K562 (cell line): ENCODE measurements at regions not wholly inside any gene's neighbourhood (a gene's known extent, or its start where the extent isn't known, plus 50 kb on each side); places are given as distances from the start of the nearest gene placed in this dataset.

Experiments used
- ATAC-seq: fragments of 200-7000 bp; cut with Tn5 transposase; 3 replicates; pipeline ENCODE4 v1.9.1; 2020; ENCODE audit warnings: moderate library complexity
- BruUV-seq: library from RNA; stranded (reverse); fragments of 400-500 nt; replicated peaks from 2 replicates; lab custom pipeline; 2021; lab: Mats Ljungman, UMichigan
- CTCF ChIA-PET: fragments of 300-600 bp; formaldehyde crosslinking; extraction: SDS; loops from one replicate; lab custom pipeline; 2021; ENCODE audit warnings: low intra/inter-chr PET ratio; lab: Yijun Ruan, JAX
- POLR2A ChIA-PET: fragments of 300-600, 350-650 bp; sonication (Branson Sonifier 250); formaldehyde crosslinking; extraction: SDS; loops from one replicate; lab custom pipeline; 2021; ENCODE audit warnings: antibody characterized with exemption, inconsistent platforms; lab: Yijun Ruan, JAX
- DNase-seq, 4 experiments: peaks; one replicate each; pipeline versions ENCODE4 v3.0.0 to v3.0.0-alpha.2; 2011 to 2018; ENCODE audit warnings: low spot score in 3 of 4, mixed read lengths in 3 of 4; ENCODE audit errors: extremely low read depth in 1 of 4
- FAIRE-seq: peaks from 2 replicates; lab custom pipeline; 2011; peaks lifted over from hg19 to GRCh38; lab: Jason Lieb, UNC
- H2AFZ ChIP-seq: 2 replicates; pipeline ENCODE4 v1.6.0; 2011; ENCODE audit warnings: low read depth, low read length, control low read depth, inconsistent platforms
- H3K27ac ChIP-seq: fragments of 200-600 bp; 3 replicates; pipeline ENCODE4 v1.8.0; 2011; ENCODE audit warnings: low read depth, mild to moderate bottlenecking, control low read depth, inconsistent platforms, low read length, moderate library complexity, mixed read lengths; ENCODE audit errors: extremely low read depth
- H3K27me3 ChIP-seq, 2 experiments: fragments of 300-600 bp in 1 of 2; 2 replicates in 1 of 2; 3 replicates in 1 of 2; pipeline versions ENCODE4 v1.6.0 to v1.8.0; 2011; ENCODE audit warnings: inconsistent platforms in 2 of 2, low read length in 2 of 2, mild to moderate bottlenecking in 1 of 2, mixed read lengths in 1 of 2, moderate library complexity in 1 of 2; ENCODE audit not compliant: control insufficient read depth in 2 of 2, insufficient read depth in 2 of 2
- H3K36me3 ChIP-seq: fragments of 300-600 bp; 3 replicates; pipeline ENCODE4 v1.8.0; 2011; ENCODE audit warnings: mild to moderate bottlenecking, low read length, inconsistent platforms; ENCODE audit not compliant: control insufficient read depth, insufficient read depth
- H3K4me1 ChIP-seq, 2 experiments: fragments of 200-600 bp in 1 of 2; replicated peaks in 1 of 2; 2 replicates in 1 of 2; 3 replicates in 1 of 2; pipeline versions ENCODE4 v1.5.1 to v1.8.0; 2011; ENCODE audit warnings: inconsistent platforms in 2 of 2, low read length in 2 of 2, mild to moderate bottlenecking in 1 of 2, mixed read lengths in 1 of 2, moderate library complexity in 1 of 2; ENCODE audit not compliant: control insufficient read depth in 2 of 2, insufficient read depth in 2 of 2
- H3K4me2 ChIP-seq: 2 replicates; pipeline ENCODE4 v1.6.1; 2011; ENCODE audit warnings: low read length, control low read depth, inconsistent platforms, mixed read lengths; ENCODE audit not compliant: insufficient read depth
- H3K4me3 ChIP-seq: fragments of 200-600 bp; sonication (generic), shearing (Covaris generic); 2 replicates; pipeline ENCODE4 v1.5.1; 2016; ENCODE audit warnings: control low read depth, inconsistent platforms
- H3K79me2 ChIP-seq: fragments of 200-600 bp; 3 replicates; pipeline ENCODE4 v1.8.0; 2011; ENCODE audit warnings: low read length, inconsistent platforms; ENCODE audit not compliant: control insufficient read depth, insufficient read depth
- H3K9ac ChIP-seq, 2 experiments: 2 replicates each; pipeline versions ENCODE4 v1.6.0 to v1.6.1; 2011; ENCODE audit warnings: low read depth in 2 of 2, low read length in 2 of 2, control low read depth in 1 of 2, inconsistent platforms in 1 of 2, mild to moderate bottlenecking in 1 of 2, mixed read lengths in 1 of 2; ENCODE audit not compliant: insufficient read depth in 1 of 2
- H3K9me1 ChIP-seq: one replicate; pipeline ENCODE4 v1.6.0; 2011; ENCODE audit warnings: inconsistent platforms, mild to moderate bottlenecking, low read length, moderate library complexity; ENCODE audit not compliant: control insufficient read depth, insufficient read depth
- H3K9me3 ChIP-seq: replicated peaks from 2 replicates; pipeline ENCODE4 v1.5.1; 2011; ENCODE audit warnings: low read depth, low read length, inconsistent platforms; ENCODE audit not compliant: control insufficient read depth, insufficient read depth
- H4K20me1 ChIP-seq: replicated peaks from 2 replicates; pipeline ENCODE4 v1.6.1; 2011; ENCODE audit warnings: low read length, inconsistent platforms, mixed read lengths; ENCODE audit not compliant: control insufficient read depth, insufficient read depth
- CBFA2T2 ChIP-seq: fragments of 450-650 bp; conservative IDR thresholded peaks from 2 replicates; pipeline ENCODE4 v1.6.1; 2017; ENCODE audit warnings: mild to moderate bottlenecking
- MCM7 ChIP-seq, 2 experiments: fragments of 450-650 bp; IDR thresholded peaks; 2 replicates each; pipeline ENCODE4 v1.6.1; 2016 to 2018
- in situ Hi-C: fragments of 300-500 bp; cut with MboI; formaldehyde crosslinking; loops from 4 replicates; pipeline ENCODE4 v1.15.0; 2018; ENCODE audit warnings: inconsistent platforms, mixed read lengths
- intact Hi-C: fragments of 100-400 bp; cut with micrococcal nuclease; formaldehyde crosslinking; loops from 2 replicates; pipeline ENCODE4 v1.14.2; 2022
- TF ChIP-seq, protein P1 (sequence below), 2 experiments: fragments of 450-650 bp; formaldehyde crosslinking in 1 of 2; IDR thresholded peaks; 2 replicates each; pipeline versions ENCODE4 v1.4.0 to v1.6.1; 2014 to 2020; ENCODE audit warnings: mild to moderate bottlenecking in 2 of 2, borderline replicate concordance in 1 of 2, low read depth in 1 of 2
- TF ChIP-seq, protein P2 (sequence below): fragments of 450-650 bp; IDR thresholded peaks from 2 replicates; pipeline ENCODE4 v1.6.1; 2018; ENCODE audit warnings: mild to moderate bottlenecking, low read depth; ENCODE audit not compliant: partially characterized antibody

DNA sequence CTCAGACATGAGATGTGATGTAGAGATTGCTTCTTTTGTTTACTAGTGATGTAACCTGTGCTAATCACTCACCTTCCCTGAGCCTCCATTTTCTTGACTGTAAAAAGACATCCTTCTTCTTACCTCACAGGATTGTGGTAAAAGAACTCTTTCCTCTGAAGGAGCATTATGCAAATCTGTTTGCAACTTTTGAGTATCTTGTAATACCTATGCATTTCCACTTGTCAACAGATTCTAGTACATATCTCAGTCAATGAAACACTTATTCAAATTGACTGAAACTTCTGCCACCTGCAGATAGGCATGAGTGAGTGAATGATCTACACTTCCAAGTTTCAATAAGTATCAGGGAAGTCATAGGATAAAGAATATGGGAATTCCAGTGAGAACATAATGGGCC is 174.7 kb downstream of the HHIPL2 start:
- Histone ChIP-seq H3K27me3 (no peaks in the 10 kb centered on the region), H3K36me3 (no peaks in the 10 kb centered on the region), H3K4me3 (no peak overlapping the region), H3K27ac (no peak overlapping the region), H4K20me1 (no peaks in the 10 kb centered on the region), H3K9me1 (no peaks in the 10 kb centered on the region), H3K9ac (no peak overlapping the region), H3K9me3 (no peaks in the 10 kb centered on the region), H3K4me2 (no peak overlapping the region), H3K4me1 (no peaks in the 10 kb centered on the region), H2AFZ (no peak overlapping the region), H3K79me2 (no peaks in the 10 kb centered on the region)
- no peak for TF ChIP-seq CBFA2T2
- TF ChIP-seq, protein P1, sequence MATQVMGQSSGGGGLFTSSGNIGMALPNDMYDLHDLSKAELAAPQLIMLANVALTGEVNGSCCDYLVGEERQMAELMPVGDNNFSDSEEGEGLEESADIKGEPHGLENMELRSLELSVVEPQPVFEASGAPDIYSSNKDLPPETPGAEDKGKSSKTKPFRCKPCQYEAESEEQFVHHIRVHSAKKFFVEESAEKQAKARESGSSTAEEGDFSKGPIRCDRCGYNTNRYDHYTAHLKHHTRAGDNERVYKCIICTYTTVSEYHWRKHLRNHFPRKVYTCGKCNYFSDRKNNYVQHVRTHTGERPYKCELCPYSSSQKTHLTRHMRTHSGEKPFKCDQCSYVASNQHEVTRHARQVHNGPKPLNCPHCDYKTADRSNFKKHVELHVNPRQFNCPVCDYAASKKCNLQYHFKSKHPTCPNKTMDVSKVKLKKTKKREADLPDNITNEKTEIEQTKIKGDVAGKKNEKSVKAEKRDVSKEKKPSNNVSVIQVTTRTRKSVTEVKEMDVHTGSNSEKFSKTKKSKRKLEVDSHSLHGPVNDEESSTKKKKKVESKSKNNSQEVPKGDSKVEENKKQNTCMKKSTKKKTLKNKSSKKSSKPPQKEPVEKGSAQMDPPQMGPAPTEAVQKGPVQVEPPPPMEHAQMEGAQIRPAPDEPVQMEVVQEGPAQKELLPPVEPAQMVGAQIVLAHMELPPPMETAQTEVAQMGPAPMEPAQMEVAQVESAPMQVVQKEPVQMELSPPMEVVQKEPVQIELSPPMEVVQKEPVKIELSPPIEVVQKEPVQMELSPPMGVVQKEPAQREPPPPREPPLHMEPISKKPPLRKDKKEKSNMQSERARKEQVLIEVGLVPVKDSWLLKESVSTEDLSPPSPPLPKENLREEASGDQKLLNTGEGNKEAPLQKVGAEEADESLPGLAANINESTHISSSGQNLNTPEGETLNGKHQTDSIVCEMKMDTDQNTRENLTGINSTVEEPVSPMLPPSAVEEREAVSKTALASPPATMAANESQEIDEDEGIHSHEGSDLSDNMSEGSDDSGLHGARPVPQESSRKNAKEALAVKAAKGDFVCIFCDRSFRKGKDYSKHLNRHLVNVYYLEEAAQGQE (IDR thresholded peaks at IDR 0.05; ENCODE audit: borderline replicate concordance), result no peak
- TF ChIP-seq, protein P1 (CRISPR knock-in tag; IDR thresholded peaks at IDR 0.05; ENCODE audit: low read depth), result no peak
- TF ChIP-seq, protein P2, sequence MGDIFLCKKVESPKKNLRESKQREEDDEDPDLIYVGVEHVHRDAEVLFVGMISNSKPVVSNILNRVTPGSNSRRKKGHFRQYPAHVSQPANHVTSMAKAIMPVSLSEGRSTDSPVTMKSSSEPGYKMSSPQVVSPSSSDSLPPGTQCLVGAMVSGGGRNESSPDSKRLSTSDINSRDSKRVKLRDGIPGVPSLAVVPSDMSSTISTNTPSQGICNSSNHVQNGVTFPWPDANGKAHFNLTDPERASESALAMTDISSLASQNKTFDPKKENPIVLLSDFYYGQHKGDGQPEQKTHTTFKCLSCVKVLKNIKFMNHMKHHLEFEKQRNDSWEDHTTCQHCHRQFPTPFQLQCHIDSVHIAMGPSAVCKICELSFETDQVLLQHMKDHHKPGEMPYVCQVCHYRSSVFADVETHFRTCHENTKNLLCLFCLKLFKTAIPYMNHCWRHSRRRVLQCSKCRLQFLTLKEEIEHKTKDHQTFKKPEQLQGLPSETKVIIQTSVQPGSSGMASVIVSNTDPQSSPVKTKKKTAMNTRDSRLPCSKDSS, result no peak
- TF ChIP-seq MCM7 (IDR thresholded peaks at IDR 0.05), result no peak
- in situ Hi-C loops, result no loop called here
- DNase-seq (no peak), ATAC-seq (no peak), FAIRE-seq (no peak)
- CTCF ChIA-PET, result no interaction called here
- POLR2A ChIA-PET, result no interaction called here
- BruUV-seq, result no TSS peak
- intact Hi-C loops, result no loop called here
